ENCODE measurements at regions not wholly inside any gene's neighbourhood (a gene's known extent, or its start where the extent isn't known, plus 50 kb on each side); places are given as distances from the start of the nearest gene placed in this dataset.

DNA sequence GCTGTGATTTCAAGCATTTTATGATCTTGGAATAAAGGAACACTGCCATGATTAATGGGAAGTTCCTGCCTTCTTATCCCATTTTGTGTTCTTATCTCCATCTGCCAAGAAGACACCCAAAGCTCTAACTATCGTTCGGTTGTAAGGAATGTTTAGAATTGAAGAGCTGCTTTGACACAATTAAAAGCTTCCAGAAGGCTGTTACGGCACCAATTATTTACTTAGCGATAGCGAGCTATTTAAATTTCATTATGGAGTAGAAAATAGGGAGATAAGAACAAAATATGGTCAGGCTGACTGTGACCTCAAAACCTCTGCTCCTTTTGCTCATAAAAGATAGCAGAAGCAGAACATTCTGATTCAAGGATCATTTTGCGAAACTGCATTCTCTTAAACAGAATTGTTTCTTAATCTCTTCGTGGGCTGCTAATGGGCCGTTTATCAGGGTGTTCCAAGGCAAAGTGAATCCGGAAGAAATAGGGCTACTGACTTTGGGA lies 101.6 kb downstream of the SLC4A3 start:
- no peak overlapping the region for H3K27ac ChIP-seq (ENCODE audit: low read length)
- ChIA-PET CTCF (interaction anchor here (0.7 kb wide), 1 partner anchor 230 kb away, joined by 3 read pairs; the partner anchor contains the start of gene GMPPA), POLR2A (ENCODE audit: unreplicated experiment) (no interaction called here)
- no peak overlapping the region for H2AFZ ChIP-seq (ENCODE audit: low read length)
- intact Hi-C loops (cut with micrococcal nuclease) = no loop called here
- BruUV-seq (replicated peaks) = no TSS peak
- no peak overlapping the region for H3K4me2 ChIP-seq (ENCODE audit: low read length)
- no peak overlapping the region for H3K9ac ChIP-seq (ENCODE audit: low read length)
- H4K20me1 ChIP-seq (ENCODE audit: low read length) = no peaks in the 10 kb centered on the region
- no peaks in the 10 kb centered on the region for H3K36me3 ChIP-seq (ENCODE audit: low read depth, low read length)
- H3K9me2 ChIP-seq (replicated peaks; ENCODE audit: low read length) = no peaks in the 10 kb centered on the region
- no peak for ATAC-seq
- DNase-seq = no peak
- H3K9me3 ChIP-seq (ENCODE audit: low read length) = no peaks in the 10 kb centered on the region
- TF ChIP-seq EZH2phosphoT487 (IDR thresholded peaks at IDR 0.05; ENCODE audit: borderline replicate concordance, low read length) (no peak), CTCF (conservative IDR thresholded peaks at IDR 0.05; ENCODE audit: low read depth, low read length) (no peak), EZH2 (IDR thresholded peaks at IDR 0.05; ENCODE audit: low read length, unreplicated experiment) (no peak)
- H3K27me3 ChIP-seq (ENCODE audit: low read length) = no peaks in the 10 kb centered on the region
- H3K4me1 ChIP-seq (ENCODE audit: insufficient read depth, low read length) = no peaks in the 10 kb centered on the region
- H3K4me3 ChIP-seq (ENCODE audit: low read length) = no peak overlapping the region
- no peaks in the 10 kb centered on the region for H3F3A ChIP-seq (ENCODE audit: low read length, unreplicated experiment)
- no peaks in the 10 kb centered on the region for H3K79me2 ChIP-seq (ENCODE audit: low read length)

- Histone ChIP-seq H3K4me2 (ENCODE audit: low read length) (no peak overlapping the region), H3K79me2 (ENCODE audit: low read length) (no peaks in the 10 kb centered on the region), H3K9me3 (ENCODE audit: low read length) (no peaks in the 10 kb centered on the region), H3F3A (ENCODE audit: low read length, unreplicated experiment) (no peaks in the 10 kb centered on the region), H3K27ac (ENCODE audit: low read length) (no peak overlapping the region), H3K9me2 (replicated peaks; ENCODE audit: low read length) (no peaks in the 10 kb centered on the region), H4K20me1 (ENCODE audit: low read length) (no peaks in the 10 kb centered on the region), H3K9ac (ENCODE audit: low read length) (no peak overlapping the region), H2AFZ (ENCODE audit: low read length) (no peak overlapping the region), H3K27me3 (ENCODE audit: low read length) (no peaks in the 10 kb centered on the region), H3K4me1 (ENCODE audit: insufficient read depth, low read length) (no peaks in the 10 kb centered on the region), H3K4me3 (ENCODE audit: low read length) (no peak overlapping the region), H3K36me3 (ENCODE audit: low read depth, low read length) (no peaks in the 10 kb centered on the region)
- TF ChIP-seq CTCF (conservative IDR thresholded peaks at IDR 0.05; ENCODE audit: low read depth, low read length) = no peak
- no peak for TF ChIP-seq EZH2phosphoT487 (IDR thresholded peaks at IDR 0.05; ENCODE audit: borderline replicate concordance, low read length)
- TF ChIP-seq EZH2 (IDR thresholded peaks at IDR 0.05; ENCODE audit: low read length, unreplicated experiment) = no peak
- ChIA-PET CTCF (no interaction called here), POLR2A (ENCODE audit: unreplicated experiment) (no interaction called here)
- BruUV-seq (replicated peaks) = no TSS peak
- DNase-seq (no peak), ATAC-seq (no peak)
- intact Hi-C loops (cut with micrococcal nuclease) = no loop called here
Measured at GRCh38 chr2:219731173-219731572, 103.7 kb downstream of the SLC4A3 start.

DNA sequence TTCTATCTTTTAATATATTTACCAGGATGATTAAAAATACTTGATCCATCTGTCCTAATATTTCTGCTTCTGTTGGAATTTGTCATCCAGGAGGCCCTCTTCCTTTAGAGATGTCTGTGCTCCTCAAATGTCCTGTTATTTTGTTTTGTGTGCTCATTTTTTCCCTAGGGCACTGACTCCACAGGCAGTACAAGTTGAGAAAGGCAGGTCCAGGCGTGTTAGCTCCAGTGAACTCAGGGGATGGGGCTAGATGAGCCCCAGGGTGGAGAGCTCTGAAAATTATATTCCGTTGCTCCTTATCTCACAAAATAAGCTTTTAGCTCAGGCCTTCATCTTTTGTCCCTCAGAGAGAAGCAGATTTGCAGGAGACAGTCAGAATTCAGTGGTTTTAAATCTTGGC lies 105.7 kb downstream of the SLC4A3 start:
- intact Hi-C loops (cut with micrococcal nuclease) = no loop called here
- H3K79me2 ChIP-seq (ENCODE audit: low read length) = no peaks in the 10 kb centered on the region

More for the DNA sequence above, 105.7 kb downstream of the SLC4A3 start:
- H4K20me1 ChIP-seq (ENCODE audit: low read length) = no peaks in the 10 kb centered on the region
- H3K4me2 ChIP-seq (ENCODE audit: low read length) = no peak overlapping the region
- H3K9ac ChIP-seq (ENCODE audit: low read length) = no peak overlapping the region
- H3K4me3 ChIP-seq (ENCODE audit: low read length) = no peak overlapping the region
- H3K27me3 ChIP-seq (ENCODE audit: low read length) = no peaks in the 10 kb centered on the region
- H3K4me1 ChIP-seq (ENCODE audit: insufficient read depth, low read length) = no peaks in the 10 kb centered on the region
- no peak for DNase-seq
- no peaks in the 10 kb centered on the region for H3K9me2 ChIP-seq (replicated peaks; ENCODE audit: low read length)
- H3F3A ChIP-seq (ENCODE audit: low read length, unreplicated experiment) = no peaks in the 10 kb centered on the region
- ATAC-seq = no peak
- ChIA-PET POLR2A (ENCODE audit: unreplicated experiment) (no interaction called here), CTCF (no interaction called here)
- no peaks in the 10 kb centered on the region for H3K36me3 ChIP-seq (ENCODE audit: low read depth, low read length)
- BruUV-seq (replicated peaks) = no TSS peak
- no peak overlapping the region for H3K27ac ChIP-seq (ENCODE audit: low read length)
- no peak for TF ChIP-seq EZH2phosphoT487 (IDR thresholded peaks at IDR 0.05; ENCODE audit: borderline replicate concordance, low read length)
- TF ChIP-seq EZH2 (IDR thresholded peaks at IDR 0.05; ENCODE audit: low read length, unreplicated experiment) = no peak
- TF ChIP-seq CTCF (conservative IDR thresholded peaks at IDR 0.05; ENCODE audit: low read depth, low read length) = no peak
- no peak overlapping the region for H2AFZ ChIP-seq (ENCODE audit: low read length)
- H3K9me3 ChIP-seq (ENCODE audit: low read length) = no peaks in the 10 kb centered on the region
